Natural killer cell (primary cell): ENCODE measurements at regions not wholly inside any gene's neighbourhood (a gene's known extent, or its start where the extent isn't known, plus 50 kb on each side); places are given as distances from the start of the nearest gene placed in this dataset.

Experiments used
- ATAC-seq, 3 donors: fragments of 150-1000 bp in 2 of 3; fragments of 200-7000 bp in 1 of 3; cut with Tn5 transposase; 1 replicate in 1 of 3; 2 replicates in 2 of 3; pipeline ENCODE4 v1.10.0; 2021; ENCODE audit warnings: mild to moderate bottlenecking in 2 of 3, moderate library complexity in 2 of 3
- DNase-seq, 2 donors: peaks; one replicate each; pipeline versions ENCODE4 v3.0.0 to v3.0.0-alpha.2; 2013 to 2021; ENCODE audit warnings: mixed read lengths in 1 of 2
- H3K27ac ChIP-seq: one replicate; pipeline ENCODE4 v1.5.1; 2013; ENCODE audit warnings: mild to moderate bottlenecking, low read length
- H3K27me3 ChIP-seq: one replicate; pipeline ENCODE4 v1.6.1; 2013; ENCODE audit warnings: low read length; ENCODE audit not compliant: control insufficient read depth, insufficient read depth
- H3K36me3 ChIP-seq: one replicate; pipeline ENCODE4 v1.6.1; 2013; ENCODE audit warnings: low read length; ENCODE audit not compliant: control insufficient read depth, insufficient read depth
- H3K4me1 ChIP-seq: one replicate; pipeline ENCODE4 v1.6.1; 2013; ENCODE audit warnings: low read length; ENCODE audit not compliant: control insufficient read depth, insufficient read depth
- H3K4me3 ChIP-seq: one replicate; pipeline ENCODE4 v1.5.1; 2013; ENCODE audit warnings: low read length
- H3K9me3 ChIP-seq: one replicate; pipeline ENCODE4 v1.6.1; 2013; ENCODE audit warnings: low read length; ENCODE audit not compliant: control insufficient read depth, insufficient read depth
- H3K27ac Mint-ChIP-seq, 2 donors: one replicate each; pipeline ENCODE4 v1.8.0; 2022; ENCODE audit warnings: mild to moderate bottlenecking in 2 of 2, mixed read lengths in 2 of 2, moderate library complexity in 1 of 2
- H3K27me3 Mint-ChIP-seq, 2 donors: one replicate each; pipeline ENCODE4 v1.8.0; 2022; ENCODE audit warnings: low read depth in 2 of 2, mixed read lengths in 2 of 2
- H3K36me3 Mint-ChIP-seq: one replicate; pipeline ENCODE4 v1.8.0; 2022; ENCODE audit warnings: mixed read lengths
- H3K4me1 Mint-ChIP-seq, 2 donors: one replicate each; pipeline ENCODE4 v1.8.0; 2022; ENCODE audit warnings: mixed read lengths in 2 of 2
- H3K4me3 Mint-ChIP-seq: one replicate; pipeline ENCODE4 v1.8.0; 2022; ENCODE audit warnings: mild to moderate bottlenecking, moderate library complexity, mixed read lengths
- H3K9me3 Mint-ChIP-seq, 2 donors: one replicate each; pipeline ENCODE4 v1.8.0; 2022; ENCODE audit warnings: mixed read lengths in 2 of 2
- CTCF ChIP-seq: fragments of 200-600 bp; IDR thresholded peaks from one replicate; pipeline ENCODE4 v1.8.0; 2022; ENCODE audit warnings: antibody characterized with exemption
- WGBS: methylation state at CpG from one replicate; pipeline ENCODE4 v1.1.7; 2013; ENCODE audit warnings: missing lambda C conversion rate; ENCODE audit not compliant: insufficient coverage; 5-methylcytosine and 5-hydroxymethylcytosine counted together
- intact Hi-C: fragments of 100-400 bp; cut with micrococcal nuclease; formaldehyde crosslinking; loops from one replicate; pipeline ENCODE4 v1.14.2; 2022

- intact Hi-C loops = no loop called here
- Mint-ChIP-seq H3K4me3 (no peak overlapping the region), H3K27ac (no peak overlapping the region), H3K4me1 (no peaks in the 10 kb centered on the region), H3K27me3 (peaks cover 24 to 44% of the 10 kb centered on the region in 2 donors), H3K9me3 (no peaks in the 10 kb centered on the region), H3K36me3 (no peaks in the 10 kb centered on the region)
- no peak for TF ChIP-seq CTCF
- no peaks in the 10 kb centered on the region for H3K4me1 ChIP-seq
- DNase-seq = no peak
- H3K4me3 ChIP-seq = no peak overlapping the region
- no peak for ATAC-seq
- 78% methylated on average over 11 of the region's 12 CpGs for WGBS
- H3K9me3 ChIP-seq = no peaks in the 10 kb centered on the region
- H3K27me3 ChIP-seq = peaks cover 2% of the 10 kb centered on the region
- no peak overlapping the region for H3K27ac ChIP-seq
- H3K36me3 ChIP-seq = no peaks in the 10 kb centered on the region
Observed at GRCh38 chr15:95247071-95247984, 1016.0 kb downstream of the MCTP2 start.

- no peak for DNase-seq
- no peak for ATAC-seq
- no peak for TF ChIP-seq CTCF
- Mint-ChIP-seq H3K36me3 (no peaks in the 10 kb centered on the region), H3K27ac (no peak overlapping the region), H3K4me3 (no peak overlapping the region), H3K4me1 (no peaks in the 10 kb centered on the region), H3K27me3 (peaks cover 23 to 51% of the 10 kb centered on the region in 2 donors), H3K9me3 (no peaks in the 10 kb centered on the region)
- Histone ChIP-seq H3K4me1 (no peaks in the 10 kb centered on the region), H3K4me3 (no peak overlapping the region), H3K36me3 (no peaks in the 10 kb centered on the region), H3K27me3 (peaks cover 5% of the 10 kb centered on the region), H3K9me3 (no peaks in the 10 kb centered on the region), H3K27ac (no peak overlapping the region)
- intact Hi-C loops = no loop called here
- 92% methylated on average over 4 of the region's 4 CpGs for WGBS
Observed at GRCh38 chr15:95249524-95249923, 1018.2 kb downstream of the MCTP2 start.

GRCh38 chr15:95252404-95252803 is 1021.0 kb downstream of the MCTP2 start:
- H3K27me3 ChIP-seq = peaks cover 4% of the 10 kb centered on the region
- intact Hi-C loops = no loop called here
- ATAC-seq (no peak), DNase-seq (no peak)
- H3K4me1 ChIP-seq = no peaks in the 10 kb centered on the region
- no peaks in the 10 kb centered on the region for H3K9me3 ChIP-seq
- no peak for TF ChIP-seq CTCF
- no CpG with 5 or more reads among the region's 1 CpG for WGBS
- H3K9me3 Mint-ChIP-seq = no peaks in the 10 kb centered on the region
- H3K36me3 ChIP-seq = no peaks in the 10 kb centered on the region
- H3K27me3 Mint-ChIP-seq = peaks cover 33 to 75% of the 10 kb centered on the region in 2 donors
- no peak overlapping the region for H3K4me3 ChIP-seq
- H3K36me3 Mint-ChIP-seq = no peaks in the 10 kb centered on the region
- H3K4me1 Mint-ChIP-seq = no peaks in the 10 kb centered on the region
- H3K27ac Mint-ChIP-seq = no peak overlapping the region
- no peak overlapping the region for H3K4me3 Mint-ChIP-seq
- no peak overlapping the region for H3K27ac ChIP-seq

- no peaks in the 10 kb centered on the region for H3K36me3 ChIP-seq
- 17% methylated on average over 2 of the region's 3 CpGs for WGBS
- DNase-seq = no peak
- H3K9me3 Mint-ChIP-seq = no peaks in the 10 kb centered on the region
- H3K4me3 ChIP-seq = no peak overlapping the region
- no peaks in the 10 kb centered on the region for H3K4me1 ChIP-seq
- H3K4me3 Mint-ChIP-seq = no peak overlapping the region
- H3K36me3 Mint-ChIP-seq = no peaks in the 10 kb centered on the region
- intact Hi-C loops = no loop called here
- no peaks in the 10 kb centered on the region for H3K9me3 ChIP-seq
- peaks cover 35 to 80% of the 10 kb centered on the region in 2 donors for H3K27me3 Mint-ChIP-seq
- no peak overlapping the region for H3K27ac Mint-ChIP-seq
- peaks cover 11% of the 10 kb centered on the region for H3K27me3 ChIP-seq
- no peak for TF ChIP-seq CTCF
- H3K27ac ChIP-seq = no peak overlapping the region
- H3K4me1 Mint-ChIP-seq = no peaks in the 10 kb centered on the region
- no peak for ATAC-seq
Observed at GRCh38 chr15:95254263-95254662, 1022.9 kb downstream of the MCTP2 start.
